GM23248 (cell line): ENCODE measurements at regions not wholly inside any gene's neighbourhood (a gene's known extent, or its start where the extent isn't known, plus 50 kb on each side); places are given as distances from the start of the nearest gene placed in this dataset.

ENCODE experiments used
- DNase-seq: peaks from one replicate; pipeline ENCODE4 v3.0.0-alpha.2; 2015
- H2AFZ ChIP-seq: fragments of 200-600 bp; sonication (generic); 2 replicates; pipeline ENCODE4 v1.6.1; 2016; ENCODE audit warnings: antibody characterized with exemption
- H3F3A ChIP-seq: fragments of 200-600 bp; sonication (generic); 2 replicates; pipeline ENCODE4 v1.6.1; 2016; ENCODE audit warnings: mild to moderate bottlenecking, antibody characterized with exemption, mixed run types; ENCODE audit not compliant: insufficient read depth
- H3K27ac ChIP-seq: fragments of 200-600 bp; sonication (generic); 2 replicates; pipeline ENCODE4 v1.5.1; 2016; ENCODE audit warnings: mild to moderate bottlenecking
- H3K27me3 ChIP-seq: fragments of 200-600 bp; sonication (generic); replicated peaks from 2 replicates; pipeline ENCODE4 v1.6.1; 2016; ENCODE audit warnings: mild to moderate bottlenecking; ENCODE audit not compliant: insufficient read depth
- H3K36me3 ChIP-seq: fragments of 200-600 bp; sonication (generic); 2 replicates; pipeline ENCODE4 v1.6.1; 2016; ENCODE audit warnings: low read depth, mild to moderate bottlenecking
- H3K4me1 ChIP-seq: fragments of 200-600 bp; sonication (generic); 2 replicates; pipeline ENCODE4 v1.6.1; 2016; ENCODE audit warnings: mild to moderate bottlenecking; ENCODE audit not compliant: insufficient read depth
- H3K4me2 ChIP-seq: fragments of 200-600 bp; sonication (generic); one replicate; pipeline ENCODE4 v1.6.1; 2016; ENCODE audit warnings: mild to moderate bottlenecking; ENCODE audit not compliant: unreplicated experiment
- H3K4me3 ChIP-seq: fragments of 200-600 bp; sonication (generic); 2 replicates; pipeline ENCODE4 v1.5.1; 2016; ENCODE audit warnings: mild to moderate bottlenecking
- H3K79me2 ChIP-seq: fragments of 200-600 bp; sonication (generic); 2 replicates; pipeline ENCODE4 v1.6.1; 2016; ENCODE audit warnings: mild to moderate bottlenecking; ENCODE audit not compliant: insufficient read depth
- H3K9ac ChIP-seq: fragments of 200-600 bp; sonication (generic); 2 replicates; pipeline ENCODE4 v1.6.1; 2016; ENCODE audit warnings: mild to moderate bottlenecking
- H3K9me2 ChIP-seq: fragments of 200-600 bp; sonication (generic); 2 replicates; pipeline ENCODE4 v1.6.1; 2016; ENCODE audit warnings: mixed run types, mild to moderate bottlenecking, moderate library complexity; ENCODE audit not compliant: insufficient read depth
- H3K9me3 ChIP-seq: fragments of 200-600 bp; sonication (generic); one replicate; pipeline ENCODE4 v1.6.1; 2017; ENCODE audit warnings: low read depth
- H4K20me1 ChIP-seq: fragments of 200-600 bp; sonication (generic); 2 replicates; pipeline ENCODE4 v1.6.0; 2016; ENCODE audit not compliant: insufficient read depth
- EZH2 ChIP-seq: fragments of 200-600 bp; sonication (generic); IDR thresholded peaks from 2 replicates; pipeline ENCODE4 v1.6.1; 2018; ENCODE audit warnings: antibody characterized with exemption, mild to moderate bottlenecking; ENCODE audit not compliant: insufficient read depth, poor library complexity, severe bottlenecking
- EZH2phosphoT487 ChIP-seq: fragments of 200-600 bp; sonication (generic); IDR thresholded peaks from 2 replicates; pipeline ENCODE4 v1.6.1; 2018; ENCODE audit warnings: antibody characterized with exemption, moderate library complexity, mild to moderate bottlenecking, low read depth; ENCODE audit not compliant: insufficient read depth
- WGBS, 2 experiments: methylation state at CpG; one replicate each; pipeline ENCODE4 v1.1.6; 2015 to 2017; ENCODE audit warnings: low lambda C conversion rate in 2 of 2, low coverage in 1 of 2; ENCODE audit errors: missing lambda C conversion rate in 2 of 2; 5-methylcytosine and 5-hydroxymethylcytosine counted together
- in situ Hi-C: fragments of 300-500 bp; cut with MboI; formaldehyde crosslinking; loops from 2 replicates; pipeline ENCODE4 v1.15.0; 2020

- peaks cover 12% of the 10 kb centered on the region for H3K27me3 ChIP-seq
- H3K79me2 ChIP-seq, result no peaks in the 10 kb centered on the region
- no peaks in the 10 kb centered on the region for H3K9me3 ChIP-seq
- H3K4me1 ChIP-seq, result no peaks in the 10 kb centered on the region
- H4K20me1 ChIP-seq, result no peaks in the 10 kb centered on the region
- H3K4me3 ChIP-seq, result no peak overlapping the region
- no peak for DNase-seq
- H3K36me3 ChIP-seq, result no peaks in the 10 kb centered on the region
- no peaks in the 10 kb centered on the region for H3K9me2 ChIP-seq
- whole genome bisulfite sequencing, 2 experiments, result 6 to 10% methylated on average over 1 of the region's 1 CpG
- H3K4me2 ChIP-seq, result no peak overlapping the region
- TF ChIP-seq EZH2phosphoT487 (no peak), EZH2 (no peak)
- in situ Hi-C loops, result no loop called here
- H3K27ac ChIP-seq, result no peak overlapping the region
- H2AFZ ChIP-seq, result no peak overlapping the region
- no peak overlapping the region for H3K9ac ChIP-seq
- H3F3A ChIP-seq, result no peaks in the 10 kb centered on the region
These were observed 396.2 kb downstream of the ZSWIM6 start for GRCh38 chr5:61728287-61728686.

GRCh38 chr5:61730866-61731265, 398.8 kb downstream of the ZSWIM6 start:
- 6 to 8% methylated on average over 3 of the region's 3 CpGs for WGBS, 2 experiments
- Histone ChIP-seq H3K4me3 (no peak overlapping the region), H3K9me2 (no peaks in the 10 kb centered on the region), H3K4me2 (no peak overlapping the region), H3K27me3 (peaks cover 8% of the 10 kb centered on the region), H3K4me1 (peaks cover 7% of the 10 kb centered on the region; the same call in 1 of the 2 replicates), H3K36me3 (no peaks in the 10 kb centered on the region), H3K79me2 (no peaks in the 10 kb centered on the region), H4K20me1 (no peaks in the 10 kb centered on the region), H3F3A (no peaks in the 10 kb centered on the region), H2AFZ (no peak overlapping the region), H3K9me3 (no peaks in the 10 kb centered on the region), H3K9ac (no peak overlapping the region), H3K27ac (no peak overlapping the region)
- no peak for DNase-seq
- TF ChIP-seq EZH2, result no peak
- TF ChIP-seq EZH2phosphoT487, result no peak
- in situ Hi-C loops, result no loop called here

- DNase-seq, result no peak
- Histone ChIP-seq H3K27me3 (peaks cover 8% of the 10 kb centered on the region), H4K20me1 (no peaks in the 10 kb centered on the region), H3F3A (no peaks in the 10 kb centered on the region), H3K9ac (no peak overlapping the region), H3K4me3 (no peak overlapping the region), H3K36me3 (no peaks in the 10 kb centered on the region), H3K4me1 (peaks cover 7% of the 10 kb centered on the region; the same call in 1 of the 2 replicates), H3K4me2 (no peak overlapping the region), H3K9me2 (no peaks in the 10 kb centered on the region), H3K9me3 (no peaks in the 10 kb centered on the region), H3K79me2 (no peaks in the 10 kb centered on the region), H3K27ac (no peak overlapping the region), H2AFZ (no peak overlapping the region)
- 37 to 51% methylated on average over 6 of the region's 6 CpGs for WGBS, 2 experiments
- TF ChIP-seq EZH2phosphoT487, result no peak
- TF ChIP-seq EZH2, result no peak
- in situ Hi-C loops, result no loop called here
These were observed 399.3 kb downstream of the ZSWIM6 start for GRCh38 chr5:61731267-61731945.

GRCh38 chr5:61731946-61732314, 399.9 kb downstream of the ZSWIM6 start:
- no peak overlapping the region for H2AFZ ChIP-seq
- in situ Hi-C loops, result no loop called here
- DNase-seq, result no peak
- no peak for TF ChIP-seq EZH2phosphoT487
- TF ChIP-seq EZH2, result no peak
- H3F3A ChIP-seq, result no peaks in the 10 kb centered on the region
- no peaks in the 10 kb centered on the region for H3K9me3 ChIP-seq
- no peaks in the 10 kb centered on the region for H3K36me3 ChIP-seq
- H3K9me2 ChIP-seq, result no peaks in the 10 kb centered on the region
- no peak overlapping the region for H3K27ac ChIP-seq
- no peak overlapping the region for H3K4me2 ChIP-seq
- 50 to 51% methylated on average over 5 of the region's 5 CpGs for WGBS, 2 experiments
- H4K20me1 ChIP-seq, result no peaks in the 10 kb centered on the region
- H3K79me2 ChIP-seq, result no peaks in the 10 kb centered on the region
- H3K9ac ChIP-seq, result no peak overlapping the region
- H3K27me3 ChIP-seq, result peaks cover 8% of the 10 kb centered on the region
- H3K4me1 ChIP-seq, result peaks cover 7% of the 10 kb centered on the region; the same call in 1 of the 2 replicates
- no peak overlapping the region for H3K4me3 ChIP-seq
